Brain microvascular endothelial cell (primary cell): ENCODE measurements at regions not wholly inside any gene's neighbourhood (a gene's known extent, or its start where the extent isn't known, plus 50 kb on each side); places are given as distances from the start of the nearest gene placed in this dataset.

Experiments used
- DNase-seq: peaks from one replicate; pipeline ENCODE4 v3.0.0-alpha.2; 2020
- H3K27ac ChIP-seq: fragments of 250-450 bp; sonication (Bioruptor Pico); 2 replicates; pipeline ENCODE4 v1.5.1; 2020; ENCODE audit warnings: mild to moderate bottlenecking, moderate library complexity
- H3K27me3 ChIP-seq: fragments of 250-450 bp; sonication (Bioruptor Pico); replicated peaks from 2 replicates; pipeline ENCODE4 v1.5.1; 2020; ENCODE audit warnings: mild to moderate bottlenecking
- H3K36me3 ChIP-seq: fragments of 250-450 bp; sonication (Bioruptor Pico); replicated peaks from 2 replicates; pipeline ENCODE4 v1.5.1; 2020; ENCODE audit warnings: mild to moderate bottlenecking
- H3K4me3 ChIP-seq: 2 replicates; pipeline ENCODE4 v1.5.1; 2011; ENCODE audit warnings: low read depth, mild to moderate bottlenecking, control low read depth, low read length, moderate library complexity
- in situ Hi-C: cut with HindIII; loops from 2 replicates; pipeline ENCODE4 v1.10.0; 2017; ENCODE audit warnings: low sequenced_read_pairs, low pct_ligation_motif_present
- TF ChIP-seq, protein P1 (sequence below): IDR thresholded peaks from 2 replicates; pipeline ENCODE4 v1.5.1; 2011; ENCODE audit warnings: low read depth, mild to moderate bottlenecking, moderate library complexity, low read length, control low read depth, inconsistent platforms; ENCODE audit errors: missing control alignments

DNA sequence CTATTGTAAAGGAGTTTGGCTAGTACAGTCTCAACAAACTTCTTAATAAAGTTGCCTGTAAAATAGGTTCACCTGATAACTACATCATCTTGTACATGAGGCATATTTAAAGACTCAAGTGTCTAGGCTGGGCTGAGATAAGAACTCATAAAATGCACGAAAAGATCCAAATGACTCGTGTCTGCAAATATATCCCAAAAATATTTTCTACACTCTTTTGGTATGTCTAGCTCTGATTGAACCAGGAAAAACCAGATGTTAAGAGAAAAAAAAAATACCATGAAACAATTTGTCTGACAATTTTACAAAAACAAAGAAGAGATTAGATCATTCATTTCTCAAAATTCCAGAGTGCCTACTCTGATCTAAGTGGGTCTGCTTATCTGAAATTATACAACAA is 166.9 kb upstream of the OSR1 start:
- Histone ChIP-seq H3K27me3 (no peaks in the 10 kb centered on the region), H3K36me3 (no peaks in the 10 kb centered on the region), H3K4me3 (no peak overlapping the region), H3K27ac (no peak overlapping the region)
- in situ Hi-C loops, result no loop called here
- TF ChIP-seq, protein P1, sequence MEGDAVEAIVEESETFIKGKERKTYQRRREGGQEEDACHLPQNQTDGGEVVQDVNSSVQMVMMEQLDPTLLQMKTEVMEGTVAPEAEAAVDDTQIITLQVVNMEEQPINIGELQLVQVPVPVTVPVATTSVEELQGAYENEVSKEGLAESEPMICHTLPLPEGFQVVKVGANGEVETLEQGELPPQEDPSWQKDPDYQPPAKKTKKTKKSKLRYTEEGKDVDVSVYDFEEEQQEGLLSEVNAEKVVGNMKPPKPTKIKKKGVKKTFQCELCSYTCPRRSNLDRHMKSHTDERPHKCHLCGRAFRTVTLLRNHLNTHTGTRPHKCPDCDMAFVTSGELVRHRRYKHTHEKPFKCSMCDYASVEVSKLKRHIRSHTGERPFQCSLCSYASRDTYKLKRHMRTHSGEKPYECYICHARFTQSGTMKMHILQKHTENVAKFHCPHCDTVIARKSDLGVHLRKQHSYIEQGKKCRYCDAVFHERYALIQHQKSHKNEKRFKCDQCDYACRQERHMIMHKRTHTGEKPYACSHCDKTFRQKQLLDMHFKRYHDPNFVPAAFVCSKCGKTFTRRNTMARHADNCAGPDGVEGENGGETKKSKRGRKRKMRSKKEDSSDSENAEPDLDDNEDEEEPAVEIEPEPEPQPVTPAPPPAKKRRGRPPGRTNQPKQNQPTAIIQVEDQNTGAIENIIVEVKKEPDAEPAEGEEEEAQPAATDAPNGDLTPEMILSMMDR, result no peak
- DNase-seq, result no peak

DNA sequence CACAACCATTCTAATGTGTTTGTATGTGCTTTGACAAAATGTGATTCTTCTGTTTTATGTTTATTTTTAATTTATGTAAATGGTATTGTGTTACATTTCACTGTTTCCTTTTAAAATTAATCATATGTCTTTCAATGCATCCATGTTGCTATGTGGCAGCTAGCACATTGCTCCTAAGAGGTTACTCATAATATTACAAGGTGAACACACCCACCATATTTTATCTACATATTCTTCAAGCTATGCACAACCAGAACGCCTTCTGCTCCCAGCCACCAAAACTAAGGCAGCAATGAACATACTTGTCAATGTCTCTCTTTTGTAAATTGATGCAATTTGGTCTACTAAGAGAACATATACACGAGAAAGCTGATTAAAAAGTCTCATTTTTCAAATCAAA is 160.6 kb upstream of the OSR1 start:
- DNase-seq, result no peak
- H3K27ac ChIP-seq, result no peak overlapping the region

DNA sequence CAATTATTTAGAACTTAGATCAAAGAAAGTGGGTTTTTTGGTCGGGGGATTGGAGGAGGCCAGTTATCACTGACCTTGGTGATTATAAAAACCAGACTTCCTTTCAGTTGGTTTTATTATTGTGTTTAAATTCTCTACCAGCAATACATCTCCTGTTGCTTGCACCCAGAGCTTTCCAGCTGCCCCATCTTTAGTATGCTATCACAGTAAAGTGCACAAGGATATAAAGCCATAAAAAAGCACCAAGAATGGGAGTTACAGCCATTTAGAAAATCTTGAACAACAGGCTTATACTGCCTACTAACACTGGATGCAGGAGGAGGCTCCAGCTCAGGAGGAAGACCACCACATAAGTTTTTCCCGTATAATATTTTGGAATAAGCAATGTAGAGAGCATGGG is 148.7 kb upstream of the OSR1 start:
- Histone ChIP-seq H3K27me3 (no peaks in the 10 kb centered on the region), H3K27ac (no peak overlapping the region), H3K36me3 (no peaks in the 10 kb centered on the region), H3K4me3 (no peak overlapping the region)
- in situ Hi-C loops, result no loop called here
- TF ChIP-seq, protein P1, result no peak
- DNase-seq, result no peak

More for the DNA sequence above, 160.6 kb upstream of the OSR1 start:
- TF ChIP-seq, protein P1, result no peak
- H3K36me3 ChIP-seq, result no peaks in the 10 kb centered on the region
- in situ Hi-C loops, result no loop called here
- no peak overlapping the region for H3K4me3 ChIP-seq
- no peaks in the 10 kb centered on the region for H3K27me3 ChIP-seq

DNA sequence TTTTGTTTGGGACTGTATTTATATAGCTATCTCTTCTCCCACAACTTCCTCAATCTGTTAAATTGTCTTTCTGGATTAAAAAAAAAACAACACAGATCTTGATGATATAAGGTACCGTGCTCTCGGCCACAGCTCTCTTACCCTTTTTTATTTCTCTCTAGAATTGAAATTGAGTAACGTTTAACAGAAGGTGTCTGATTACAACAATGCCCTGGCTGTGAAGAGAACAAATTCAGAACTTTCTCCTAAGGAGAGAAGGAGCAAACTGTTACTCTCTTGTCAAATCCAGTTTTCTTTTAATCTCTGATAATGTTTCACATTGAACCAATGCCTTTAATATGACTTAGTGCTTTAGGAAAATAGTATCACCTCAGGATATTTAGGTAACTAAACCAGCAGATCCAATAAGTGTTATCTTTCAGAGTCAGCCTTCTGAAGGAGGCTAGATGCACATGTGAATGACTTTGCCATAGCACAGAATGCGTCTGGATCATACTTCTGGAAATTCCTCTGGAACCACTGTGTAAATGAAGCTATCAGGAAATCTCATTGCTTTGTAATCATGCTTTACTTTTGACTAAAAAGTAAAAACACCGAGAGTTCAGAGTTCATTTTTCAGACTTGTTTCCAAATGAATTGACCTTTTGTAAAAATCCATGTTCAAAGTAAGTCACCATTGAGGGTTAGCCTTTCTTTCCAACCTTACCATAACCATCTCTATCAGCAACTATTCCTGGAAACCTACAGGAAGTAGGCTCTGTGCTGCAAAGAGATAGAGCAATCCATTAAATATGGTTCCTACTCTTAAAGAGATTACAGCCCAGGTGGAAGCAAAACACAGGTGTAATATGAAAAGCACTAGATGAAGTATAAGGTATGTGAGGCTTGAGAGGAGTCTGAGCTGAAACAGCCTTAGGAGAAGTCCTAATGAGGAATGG is 147.0 kb upstream of the OSR1 start:
- TF ChIP-seq, protein P1, result no peak
- H3K27me3 ChIP-seq, result no peaks in the 10 kb centered on the region
- no peak overlapping the region for H3K27ac ChIP-seq
- no peaks in the 10 kb centered on the region for H3K36me3 ChIP-seq
- in situ Hi-C loops, result no loop called here
- H3K4me3 ChIP-seq, result no peak overlapping the region
- DNase-seq, result no peak

DNA sequence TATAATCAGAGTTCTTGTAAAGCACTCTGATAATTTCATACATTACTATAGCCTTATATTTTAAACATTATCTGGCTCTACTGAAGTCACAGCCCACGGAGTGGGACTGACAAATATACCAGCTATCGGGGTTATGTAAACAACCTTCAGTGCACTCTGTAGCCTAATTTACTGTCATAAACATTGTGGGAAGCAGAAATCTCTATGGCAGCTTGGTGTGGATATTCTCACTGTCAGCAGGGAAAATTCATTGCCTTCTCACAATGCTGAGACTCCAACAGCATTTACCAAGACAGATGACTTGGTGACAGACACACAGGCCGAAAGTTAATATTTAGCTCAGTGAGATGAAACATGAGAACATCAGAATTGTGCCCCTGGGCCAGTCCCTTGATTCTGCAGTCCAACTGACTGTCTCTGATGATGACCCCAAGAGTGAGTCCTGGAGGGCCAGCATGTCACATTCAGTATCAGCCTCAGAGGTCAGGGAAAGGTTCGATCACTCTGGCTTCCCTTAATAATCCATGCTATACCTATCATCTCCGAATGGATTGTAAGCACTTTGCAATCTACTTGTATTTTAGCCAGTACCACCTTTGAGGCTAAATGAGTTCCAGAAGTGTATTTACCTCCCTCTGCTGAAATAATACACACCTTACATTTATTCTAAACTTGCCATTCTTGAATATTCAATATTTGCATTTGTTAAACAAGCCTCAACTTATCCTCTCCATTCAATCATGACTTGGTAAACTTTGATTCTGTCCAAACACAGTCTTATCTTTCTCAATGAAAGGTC is 146.2 kb upstream of the OSR1 start:
- Histone ChIP-seq H3K4me3 (no peak overlapping the region), H3K27me3 (no peaks in the 10 kb centered on the region), H3K27ac (no peak overlapping the region), H3K36me3 (no peaks in the 10 kb centered on the region)
- in situ Hi-C loops, result no loop called here
- TF ChIP-seq, protein P1, result no peak
- DNase-seq, result no peak
